ENCODE measurements at regions not wholly inside any gene's neighbourhood (a gene's known extent, or its start where the extent isn't known, plus 50 kb on each side); places are given as distances from the start of the nearest gene placed in this dataset.

GRCh38 chr9:126154869-126155268, 171.8 kb upstream of the MVB12B start:
- DNase-seq: no peak

DNA sequence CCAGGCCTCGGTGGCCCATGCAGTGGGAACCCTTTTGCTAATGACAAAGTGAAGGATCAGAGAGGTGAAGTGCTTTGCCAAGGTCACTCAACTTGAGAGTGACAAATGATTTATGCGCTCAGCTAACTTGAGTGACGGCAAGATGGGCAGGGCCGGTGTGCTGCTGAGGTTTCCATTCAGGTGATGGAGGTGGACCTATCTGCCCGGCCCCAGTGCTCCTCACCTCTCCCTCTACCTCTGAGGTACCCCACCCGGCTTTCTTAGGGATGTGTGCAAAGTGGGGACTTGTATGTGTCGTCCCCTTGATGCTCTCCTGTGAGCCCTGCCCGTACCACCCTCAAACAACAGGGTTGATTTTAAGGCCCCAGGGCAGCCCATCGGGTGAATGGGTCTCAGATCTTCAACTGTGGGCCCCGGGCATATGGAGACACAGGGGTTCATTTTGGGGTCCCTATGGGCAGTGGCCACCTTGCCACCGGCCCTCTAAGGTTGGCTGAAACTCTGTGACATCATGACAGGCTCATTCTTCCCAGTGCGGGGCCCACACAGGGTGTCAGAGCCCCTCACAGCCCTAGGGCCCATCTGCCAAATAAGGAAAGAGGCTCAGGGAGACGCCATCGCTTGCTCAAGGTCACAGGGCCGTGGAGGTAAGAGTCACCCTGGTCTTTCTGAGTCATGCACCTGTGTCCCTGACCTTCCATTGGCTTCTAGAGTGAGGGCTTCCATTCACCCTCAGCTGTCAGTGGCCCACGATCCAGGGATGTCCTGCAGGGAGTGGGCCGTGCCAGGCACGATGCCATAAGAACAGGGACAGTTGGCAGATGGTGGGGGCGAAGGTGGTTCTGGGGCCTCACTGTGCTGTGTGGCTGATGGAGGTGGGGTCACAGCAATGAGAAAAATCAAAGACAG, 170.6 kb upstream of the MVB12B start:
- no peak for DNase-seq

GRCh38 chr9:126156898-126157297, 169.7 kb upstream of the MVB12B start:
- DNase-seq: no peak

GRCh38 chr9:126157423-126157822, 169.2 kb upstream of the MVB12B start:
- DNase-seq: no peak

DNA sequence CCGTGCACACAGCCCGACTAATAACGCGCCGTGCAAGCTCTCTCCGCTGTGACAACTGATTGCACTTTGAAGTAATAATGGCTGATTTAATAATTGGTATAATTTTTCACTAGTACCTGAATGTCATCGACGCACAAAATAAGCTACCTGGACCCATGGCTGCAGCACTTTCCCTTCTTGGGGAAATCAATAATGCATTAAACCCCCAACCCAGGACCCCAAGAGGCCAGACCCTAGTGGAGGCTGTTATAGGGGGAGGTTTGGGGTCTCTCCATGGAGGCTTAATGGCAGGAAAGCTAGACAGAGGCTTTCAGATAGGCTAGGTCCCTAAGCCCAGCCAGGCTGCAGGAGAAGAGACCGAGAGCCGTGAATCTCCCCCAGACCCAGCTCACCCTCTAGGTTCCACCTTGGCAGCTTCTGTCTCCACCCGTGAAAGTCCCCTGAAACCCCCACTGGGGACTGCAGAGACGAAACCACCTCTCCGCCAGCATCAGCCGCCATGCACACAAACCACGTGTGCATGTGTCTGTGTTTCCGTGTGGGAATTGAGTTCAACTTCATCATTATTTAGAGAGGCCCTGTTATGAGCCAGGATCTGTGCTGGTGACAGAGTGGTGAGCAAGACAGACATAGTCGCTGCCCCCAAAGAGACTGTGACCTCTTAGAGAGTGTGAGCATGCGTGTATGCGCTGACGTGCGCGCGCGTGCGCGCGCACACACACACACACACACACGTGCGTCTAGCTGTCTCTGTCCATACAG, 168.6 kb upstream of the MVB12B start:
- DNase-seq: no peak

GRCh38 chr9:126158588-126159429, 167.8 kb upstream of the MVB12B start:
- DNase-seq: no peak

DNA sequence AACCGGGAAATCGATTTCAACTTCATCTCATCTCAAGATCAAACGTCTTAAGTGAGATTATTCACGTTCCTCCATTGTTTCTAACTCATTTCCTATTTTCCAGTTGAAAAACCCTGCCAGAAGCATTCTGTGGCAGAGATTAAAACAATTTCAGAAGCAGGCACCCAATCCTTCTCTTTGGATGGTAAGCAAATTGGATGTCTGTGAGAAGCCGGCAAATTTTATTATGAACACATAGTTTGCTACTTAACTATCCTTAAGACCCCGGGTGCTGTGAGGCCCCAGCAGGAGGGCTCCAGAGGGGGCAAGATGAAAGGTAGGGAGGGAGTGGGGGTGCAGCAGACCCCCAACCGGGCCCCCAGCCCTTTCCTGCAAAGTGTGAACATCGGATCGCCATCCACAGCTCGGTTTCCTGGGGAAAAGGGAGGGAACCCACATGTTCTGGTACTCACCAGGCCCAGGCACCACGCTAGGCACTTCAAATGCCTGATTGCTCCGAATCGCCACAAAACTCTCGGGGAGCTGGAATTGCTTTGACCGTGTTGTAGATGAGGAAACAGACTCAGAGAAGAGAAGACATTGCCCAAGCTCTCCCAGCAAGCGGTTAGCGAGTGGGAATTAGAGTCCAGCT, 167.1 kb upstream of the MVB12B start:
- DNase-seq: no peak

DNA sequence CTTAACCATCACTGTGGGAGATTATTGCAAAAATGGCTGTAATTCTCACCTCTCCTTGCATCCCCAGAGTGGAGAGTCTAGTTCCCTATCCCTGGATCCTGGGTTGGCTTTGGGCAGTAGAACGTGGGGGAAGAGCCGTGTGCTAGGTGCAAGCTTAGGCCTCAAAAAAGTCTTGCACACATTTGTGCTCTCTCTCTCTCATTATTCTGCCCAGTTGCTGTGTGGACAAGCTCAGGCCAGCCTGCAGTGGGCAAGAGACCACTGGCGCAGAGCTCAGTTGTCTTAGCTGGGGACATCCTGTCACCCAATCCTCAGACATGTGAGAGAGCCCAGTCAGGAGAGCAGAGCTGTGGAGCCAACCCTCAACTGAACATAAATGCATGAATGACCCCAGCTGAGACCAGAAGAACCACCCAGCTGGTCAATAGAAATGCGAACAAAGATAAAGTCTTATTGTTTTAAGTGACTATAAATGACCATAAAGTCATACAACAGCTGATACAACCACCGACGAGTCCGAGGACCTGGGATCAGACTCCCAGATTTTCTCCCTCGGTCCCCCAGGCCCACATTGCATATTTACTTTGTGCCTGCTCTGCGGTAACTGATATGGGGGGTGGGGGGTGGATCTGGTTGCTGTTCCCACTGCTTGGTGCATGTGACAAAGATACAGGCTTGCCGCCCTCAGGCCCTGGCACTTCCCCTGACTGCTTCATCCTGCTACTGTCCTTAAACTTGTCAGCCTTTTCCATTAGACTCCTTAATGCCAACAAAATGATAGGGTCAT, 166.4 kb upstream of the MVB12B start:
- DNase-seq: no peak

DNA sequence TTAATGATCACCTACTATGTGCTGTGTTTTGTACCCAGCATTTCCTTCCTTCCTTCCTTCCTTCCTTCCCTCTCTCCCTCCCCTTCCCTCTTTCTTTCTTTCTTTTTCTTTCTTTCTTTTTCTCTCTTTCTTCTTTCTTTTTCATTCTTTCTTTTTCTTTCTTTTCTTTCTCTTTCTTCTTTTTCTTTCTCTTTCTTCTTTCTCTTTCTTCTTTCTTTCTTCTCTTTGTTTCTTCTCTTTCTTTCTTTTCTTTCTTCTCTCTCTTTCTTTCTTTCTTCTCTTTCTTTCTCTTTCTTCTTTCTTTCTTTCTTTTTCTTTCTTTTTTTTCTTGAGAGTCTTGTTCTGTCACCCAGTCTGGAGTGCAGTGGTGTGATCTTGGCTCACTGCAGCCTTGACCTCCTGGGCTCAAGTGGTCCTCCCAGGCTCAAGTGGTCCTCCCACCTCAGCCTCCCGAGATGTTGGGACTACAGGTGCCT, 165.7 kb upstream of the MVB12B start:
- no peak for DNase-seq

GRCh38 chr9:126162611-126163381, 163.8 kb upstream of the MVB12B start:
- no peak for DNase-seq

- no peak for DNase-seq
These were observed 161.7 kb upstream of the MVB12B start for GRCh38 chr9:126164796-126165525.

- no peak for DNase-seq
These were observed 160.9 kb upstream of the MVB12B start for GRCh38 chr9:126165755-126166154.

DNA sequence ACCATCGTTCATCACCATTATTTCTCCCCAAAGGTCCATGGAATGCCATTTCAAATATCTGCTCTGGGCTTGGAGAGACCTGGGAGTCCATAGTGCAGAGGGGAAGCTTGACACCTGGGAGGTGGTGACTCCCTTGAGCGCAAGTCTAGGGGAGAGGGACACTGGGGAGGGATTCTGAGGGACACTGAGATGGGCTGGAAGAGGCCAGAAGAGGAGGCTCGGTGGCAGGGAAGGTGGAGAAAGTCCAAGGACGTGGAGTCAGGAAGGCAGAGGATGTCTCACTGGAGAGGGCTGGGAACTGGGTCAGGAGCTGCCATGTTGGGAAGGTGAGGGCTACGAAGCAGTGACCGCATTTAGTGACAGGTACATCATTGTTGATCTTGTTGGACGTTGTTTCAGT, 160.3 kb upstream of the MVB12B start:
- DNase-seq: no peak

GRCh38 chr9:126166866-126167265, 159.8 kb upstream of the MVB12B start:
- no peak for DNase-seq

DNA sequence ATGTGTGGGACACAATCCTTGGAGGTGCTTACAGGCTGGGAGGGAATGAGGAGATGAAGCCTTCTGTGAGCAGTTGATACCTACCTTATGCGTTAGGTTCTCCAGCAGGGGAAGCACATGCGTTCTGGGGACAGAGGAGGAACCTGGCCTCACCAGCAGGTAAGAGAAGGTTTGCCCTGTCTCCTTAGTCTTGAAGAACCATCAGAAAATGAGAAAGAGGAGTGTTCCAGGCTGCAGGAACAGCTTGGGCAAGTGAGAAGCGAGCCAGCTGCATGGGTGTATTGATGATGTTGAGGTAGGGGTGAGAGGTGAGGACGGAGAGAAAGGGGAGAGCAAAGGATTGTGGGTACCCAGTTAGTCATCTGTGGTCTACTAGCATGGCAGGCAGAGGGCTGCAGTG, 156.9 kb upstream of the MVB12B start:
- DNase-seq: no peak

- DNase-seq: no peak
These were observed 156.3 kb upstream of the MVB12B start for GRCh38 chr9:126170286-126170823.

DNA sequence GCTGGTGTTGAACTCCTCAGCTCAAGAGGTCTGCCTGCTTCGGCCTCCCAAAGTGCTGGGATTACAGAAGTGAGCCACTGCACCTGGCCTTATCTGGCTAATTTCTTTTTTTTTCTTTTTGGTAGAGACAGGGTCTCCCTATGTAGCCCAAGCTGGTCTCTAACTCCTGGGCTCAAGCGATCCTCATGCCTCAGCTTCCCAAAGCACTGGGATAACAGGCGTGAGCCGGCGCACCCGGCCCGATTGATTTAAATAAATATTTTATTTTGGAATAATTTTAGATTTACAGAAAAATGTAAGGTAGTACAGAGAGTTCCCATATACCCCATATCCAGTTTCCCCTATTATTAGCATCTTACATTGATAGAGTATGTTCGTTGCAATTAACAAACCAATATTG, 155.0 kb upstream of the MVB12B start:
- DNase-seq: no peak

DNA sequence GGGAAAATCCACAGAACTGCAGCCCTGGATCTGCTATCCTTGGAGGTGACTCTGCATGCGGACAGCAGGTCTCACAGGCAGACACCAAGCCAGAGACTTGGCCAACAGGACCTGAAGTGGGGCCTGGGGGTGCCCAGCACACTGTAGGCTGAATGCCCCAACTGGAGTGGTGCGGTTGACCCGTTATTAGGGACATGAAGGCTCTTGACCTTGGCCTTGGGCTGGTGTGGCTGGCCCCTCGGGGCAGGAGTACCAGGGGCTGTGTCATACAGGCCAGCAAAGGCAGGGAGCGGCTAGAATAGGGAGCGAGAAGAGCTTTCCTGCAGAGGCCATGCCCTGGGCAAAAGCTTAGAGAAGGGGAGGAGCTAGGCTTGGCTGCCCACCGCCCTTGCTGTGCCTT, 153.2 kb upstream of the MVB12B start:
- DNase-seq: no peak

DNA sequence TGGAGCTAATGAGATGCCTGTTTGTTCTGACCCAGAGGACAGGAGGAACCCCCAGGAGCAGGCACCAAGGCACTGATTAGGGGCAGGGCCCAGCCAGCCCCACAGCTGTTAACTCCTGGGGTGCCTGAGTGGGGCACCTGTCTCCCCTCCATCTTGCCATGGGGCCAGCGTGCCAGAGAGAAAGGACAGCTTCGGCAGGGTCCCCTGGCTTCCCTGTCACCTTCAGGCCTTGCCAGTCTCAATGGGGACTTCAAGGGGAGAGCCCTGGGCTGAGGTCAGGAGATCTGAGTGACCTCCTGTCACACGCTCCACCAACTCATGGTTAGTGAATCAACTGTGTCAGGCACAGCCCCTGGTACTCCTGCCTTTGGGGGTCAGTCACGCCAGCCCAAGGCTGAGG, 152.7 kb upstream of the MVB12B start:
- no peak for DNase-seq

GRCh38 chr9:126183266-126183665, 143.4 kb upstream of the MVB12B start:
- no peak for DNase-seq

All from NCI-H187 (cell line).